Keratinocyte (primary cell): ENCODE measurements at regions not wholly inside any gene's neighbourhood (a gene's known extent, or its start where the extent isn't known, plus 50 kb on each side); places are given as distances from the start of the nearest gene placed in this dataset.

Source experiments
- DNase-seq: peaks from one replicate; pipeline ENCODE4 v3.0.0-alpha.2; 2011; ENCODE audit warnings: low read depth, missing footprints, low spot score
- FAIRE-seq: peaks from 2 replicates; lab custom pipeline; 2011; peaks lifted over from hg19 to GRCh38; lab: Jason Lieb, UNC
- H2AFZ ChIP-seq: 2 replicates; pipeline ENCODE4 v1.6.0; 2012; ENCODE audit warnings: low read length, control low read depth, inconsistent platforms; ENCODE audit not compliant: control insufficient read depth
- H3K27ac ChIP-seq: 2 replicates; pipeline ENCODE4 v1.5.1; 2011; ENCODE audit warnings: low read length; ENCODE audit not compliant: control insufficient read depth, insufficient read depth
- H3K27me3 ChIP-seq: 3 replicates; pipeline ENCODE4 v1.6.0; 2011; ENCODE audit warnings: low read length; ENCODE audit not compliant: control insufficient read depth, insufficient read depth; ENCODE audit errors: extremely low read depth
- H3K36me3 ChIP-seq, 2 experiments: 2 replicates in 1 of 2; 3 replicates in 1 of 2; pipeline ENCODE4 v1.5.1; 2011; ENCODE audit warnings: low read length in 2 of 2, mild to moderate bottlenecking in 1 of 2; ENCODE audit not compliant: control insufficient read depth in 2 of 2, insufficient read depth in 2 of 2; ENCODE audit errors: extremely low read depth in 1 of 2
- H3K4me1 ChIP-seq: 3 replicates; pipeline ENCODE4 v1.5.1; 2011; ENCODE audit warnings: low read length; ENCODE audit not compliant: control insufficient read depth, insufficient read depth; ENCODE audit errors: extremely low read depth
- H3K4me2 ChIP-seq: 3 replicates; pipeline ENCODE4 v1.6.0; 2011; ENCODE audit warnings: low read depth, low read length; ENCODE audit not compliant: control insufficient read depth, insufficient read depth; ENCODE audit errors: extremely low read depth
- H3K4me3 ChIP-seq, 3 experiments: fragments of 200-600 bp in 1 of 3; sonication (generic) in 1 of 3; 2 replicates in 2 of 3; 3 replicates in 1 of 3; pipeline ENCODE4 v1.5.1; 2011 to 2016; ENCODE audit warnings: low read length in 3 of 3, mild to moderate bottlenecking in 3 of 3, control low read depth in 2 of 3, inconsistent platforms in 1 of 3, low read depth in 1 of 3, mixed read lengths in 1 of 3, mixed run types in 1 of 3, moderate library complexity in 1 of 3; ENCODE audit not compliant: control insufficient read depth in 2 of 3, insufficient read depth in 2 of 3; ENCODE audit errors: extremely low read depth in 1 of 3
- H3K79me2 ChIP-seq: 2 replicates; pipeline ENCODE4 v1.6.0; 2012; ENCODE audit warnings: low read length; ENCODE audit not compliant: control insufficient read depth, insufficient read depth
- H3K9ac ChIP-seq: 3 replicates; pipeline ENCODE4 v1.6.0; 2011; ENCODE audit warnings: low read length; ENCODE audit not compliant: control insufficient read depth, insufficient read depth; ENCODE audit errors: extremely low read depth
- H3K9me1 ChIP-seq: 3 replicates; pipeline ENCODE4 v1.6.0; 2011; ENCODE audit warnings: low read length; ENCODE audit not compliant: control insufficient read depth, insufficient read depth; ENCODE audit errors: extremely low read depth
- H3K9me3 ChIP-seq: 2 replicates; pipeline ENCODE4 v1.5.1; 2012; ENCODE audit warnings: low read depth, low read length; ENCODE audit not compliant: control insufficient read depth
- H4K20me1 ChIP-seq: 3 replicates; pipeline ENCODE4 v1.6.0; 2011; ENCODE audit warnings: low read length; ENCODE audit not compliant: control insufficient read depth, insufficient read depth; ENCODE audit errors: extremely low read depth
- CTCF ChIP-seq, 3 experiments: IDR thresholded peaks in 1 of 3; conservative IDR thresholded peaks in 1 of 3; optimal IDR thresholded peaks in 1 of 3; 2 replicates in 2 of 3; 3 replicates in 1 of 3; pipeline versions ENCODE3 to v1.5.1; 2011; ENCODE audit warnings: low read length in 3 of 3, mild to moderate bottlenecking in 3 of 3, moderate library complexity in 2 of 3, control low read depth in 1 of 3, inconsistent platforms in 1 of 3; ENCODE audit not compliant: insufficient read depth in 2 of 3; ENCODE audit errors: extremely low read depth in 1 of 3
- EZH2 ChIP-seq: IDR thresholded peaks from one replicate; pipeline ENCODE4 v1.6.1; 2012; ENCODE audit warnings: inconsistent platforms, mild to moderate bottlenecking, low read length, moderate library complexity
- dilution Hi-C: fragments of 300-500 bp; cut with MboI; formaldehyde crosslinking; loops from one replicate; pipeline ENCODE4 v1.7.0; 2020; ENCODE audit warnings: low sequenced_read_pairs; ENCODE audit not compliant: extremely low pct_ligation_motif_present

DNA sequence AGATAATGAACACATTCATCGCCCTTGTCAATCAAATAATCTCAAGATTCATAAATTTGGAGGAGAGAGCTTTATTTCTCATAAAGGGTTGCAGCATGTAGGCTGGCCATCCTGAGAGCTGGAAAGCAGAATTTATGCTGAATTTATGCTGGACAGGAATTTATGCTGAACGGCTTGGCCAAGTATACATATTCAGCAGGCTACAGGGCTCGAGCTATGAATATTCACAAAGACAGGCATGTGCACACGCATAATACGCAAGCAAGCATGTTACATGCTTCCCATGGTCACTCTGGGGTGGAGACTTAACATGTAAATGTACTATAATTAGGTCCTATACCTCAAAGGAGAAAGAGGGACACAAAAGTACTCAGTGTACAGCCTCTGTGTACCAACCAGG lies 618.8 kb downstream of the METTL4 start:
- Histone ChIP-seq H4K20me1 (no peaks in the 10 kb centered on the region), H3K36me3 (no peaks in the 10 kb centered on the region), H3K4me1 (no peaks in the 10 kb centered on the region), H2AFZ (no peak overlapping the region), H3K4me2 (no peak overlapping the region), H3K79me2 (no peaks in the 10 kb centered on the region), H3K9me3 (no peaks in the 10 kb centered on the region), H3K4me3 (no peak overlapping the region), H3K27ac (no peak overlapping the region), H3K9me1 (no peaks in the 10 kb centered on the region), H3K27me3 (no peaks in the 10 kb centered on the region), H3K9ac (no peak overlapping the region)
- dilution Hi-C loops: no loop called here
- DNase-seq (no peak), FAIRE-seq (no peak)
- TF ChIP-seq EZH2: no peak
- TF ChIP-seq CTCF (optimal IDR thresholded peaks at IDR 0.05 in 1 of 3, IDR thresholded peaks at IDR 0.05 in 1 of 3, conservative IDR thresholded peaks at IDR 0.05 in 1 of 3; ENCODE audit: extremely low read depth in 1 of 3, insufficient read depth in 2 of 3, low read length in 3 of 3): no peak

GRCh38 chr18:1954583-1955312 lies 616.6 kb downstream of the METTL4 start:
- no peaks in the 10 kb centered on the region for H3K27me3 ChIP-seq
- H2AFZ ChIP-seq: no peak overlapping the region
- no peaks in the 10 kb centered on the region for H3K9me3 ChIP-seq
- H3K27ac ChIP-seq: no peak overlapping the region
- DNase-seq (no peak), FAIRE-seq (no peak)
- dilution Hi-C loops: no loop called here
- H3K4me3 ChIP-seq: no peak overlapping the region
- H3K4me2 ChIP-seq: no peak overlapping the region
- TF ChIP-seq CTCF (optimal IDR thresholded peaks at IDR 0.05 in 1 of 3, IDR thresholded peaks at IDR 0.05 in 1 of 3, conservative IDR thresholded peaks at IDR 0.05 in 1 of 3; ENCODE audit: extremely low read depth in 1 of 3, insufficient read depth in 2 of 3, low read length in 3 of 3) (no peak), EZH2 (no peak)
- H3K79me2 ChIP-seq: no peaks in the 10 kb centered on the region
- no peaks in the 10 kb centered on the region for H3K9me1 ChIP-seq
- no peaks in the 10 kb centered on the region for H3K36me3 ChIP-seq
- no peaks in the 10 kb centered on the region for H3K4me1 ChIP-seq
- no peaks in the 10 kb centered on the region for H4K20me1 ChIP-seq
- no peak overlapping the region for H3K9ac ChIP-seq
